Body of pancreas (tissue), 4 donors: ENCODE measurements at regions not wholly inside any gene's neighbourhood (a gene's known extent, or its start where the extent isn't known, plus 50 kb on each side); places are given as distances from the start of the nearest gene placed in this dataset.

Experiments
- CTCF ChIP-seq, 7 experiments: fragments of 450-650 bp in 4 of 7; fragments of 200-600 bp in 3 of 7; sonication (generic) in 3 of 7; IDR thresholded peaks; one replicate each; pipeline ENCODE4 v1.5.1; 2016 to 2019; ENCODE audit warnings: antibody characterized with exemption in 7 of 7
- POLR2A ChIP-seq, 3 donors: fragments of 450-650 bp; IDR thresholded peaks; one replicate each; pipeline ENCODE4 v1.6.1; 2016; ENCODE audit warnings: antibody characterized with exemption in 3 of 3, mild to moderate bottlenecking in 2 of 3

GRCh38 chr17:56011406-56012131 is 141.7 kb upstream of the ANKFN1 start:
- TF ChIP-seq CTCF (IDR thresholded peaks at IDR 0.05) = no peak
- TF ChIP-seq POLR2A (IDR thresholded peaks at IDR 0.05) = no peak
